ENCODE measurements at regions not wholly inside any gene's neighbourhood (a gene's known extent, or its start where the extent isn't known, plus 50 kb on each side); places are given as distances from the start of the nearest gene placed in this dataset.

DNA sequence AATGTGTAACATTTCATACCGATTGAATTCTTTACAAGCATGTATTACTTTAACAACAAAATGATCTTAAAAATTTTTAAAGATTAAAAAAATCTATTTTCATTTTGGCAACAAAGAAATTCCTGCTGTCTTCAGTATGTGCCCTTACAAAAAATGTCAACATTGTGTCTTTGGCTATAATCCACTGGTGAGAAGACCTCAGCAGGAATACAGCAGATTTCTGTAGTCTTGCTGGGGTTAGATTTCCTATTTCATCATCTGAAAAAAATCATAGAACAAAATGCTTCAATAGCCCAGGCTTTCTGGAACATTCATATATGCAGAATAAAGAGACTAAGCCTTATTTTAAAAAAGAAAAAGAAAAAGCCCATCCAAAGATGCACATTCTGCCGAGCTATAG lies 129.1 kb upstream of the CA10 start:
- Mint-ChIP-seq H3K4me1 (no peaks in the 10 kb centered on the region), H3K27ac (no peak overlapping the region), H3K36me3 (no peaks in the 10 kb centered on the region), H3K9me3 (peaks cover 2 to 10% (median 5%) of the 10 kb centered on the region in 7 donors), H3K4me3 (no peak overlapping the region), H3K27me3 (no peaks in the 10 kb centered on the region)
- DNase-seq, result no peak
- Histone ChIP-seq H3K4me1 (ENCODE audit: control insufficient read depth, insufficient read depth, low read length, poor library complexity, severe bottlenecking) (no peaks in the 10 kb centered on the region), H3K4me3 (ENCODE audit: low read depth, low read length) (no peak overlapping the region), H3K36me3 (ENCODE audit: control insufficient read depth, insufficient read depth, low read length) (no peaks in the 10 kb centered on the region), H3K27ac (ENCODE audit: insufficient read depth, low read length, poor library complexity, severe bottlenecking) (no peak overlapping the region), H3K9me3 (ENCODE audit: control insufficient read depth in 2 of 2, low read length in 2 of 2) (no peaks in the 10 kb centered on the region), H3K27me3 (ENCODE audit: control insufficient read depth, insufficient read depth, low read length) (no peaks in the 10 kb centered on the region)
- ATAC-seq (ENCODE audit: low read depth in 2 of 2), result no peak

DNA sequence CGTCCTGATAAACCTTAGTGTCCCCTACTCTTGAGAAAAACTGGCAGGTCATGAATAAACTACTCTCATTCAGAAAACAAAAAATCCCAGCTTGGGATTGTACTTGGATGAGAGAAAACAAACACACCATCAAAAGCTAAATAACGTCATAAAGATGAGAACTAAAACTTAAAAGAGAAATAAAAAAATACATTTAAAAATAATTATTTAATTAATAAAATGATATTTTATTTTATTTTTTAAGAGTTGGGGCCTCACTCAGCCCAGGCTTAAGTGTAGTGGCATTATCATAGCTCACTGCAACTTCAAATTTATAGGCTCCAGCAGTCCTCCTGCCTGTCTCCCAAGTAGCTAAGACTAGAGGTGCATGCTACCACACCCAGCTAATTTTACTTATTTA lies 125.4 kb upstream of the CA10 start:
- H3K9me3 ChIP-seq (ENCODE audit: control insufficient read depth in 2 of 2, low read length in 2 of 2), result no peaks in the 10 kb centered on the region
- Mint-ChIP-seq H3K27me3 (no peaks in the 10 kb centered on the region), H3K4me3 (no peak overlapping the region), H3K27ac (peak overlapping the region in 1 of 3 donors; percentile 21), H3K9me3 (peaks cover 0 to 5% (median 2%) of the 10 kb centered on the region in 7 donors), H3K4me1 (no peaks in the 10 kb centered on the region), H3K36me3 (no peaks in the 10 kb centered on the region)
- no peaks in the 10 kb centered on the region for H3K4me1 ChIP-seq (ENCODE audit: control insufficient read depth, insufficient read depth, low read length, poor library complexity, severe bottlenecking)
- no peaks in the 10 kb centered on the region for H3K36me3 ChIP-seq (ENCODE audit: control insufficient read depth, insufficient read depth, low read length)
- H3K4me3 ChIP-seq (ENCODE audit: low read depth, low read length), result no peak overlapping the region
- no peaks in the 10 kb centered on the region for H3K27me3 ChIP-seq (ENCODE audit: control insufficient read depth, insufficient read depth, low read length)
- ATAC-seq (ENCODE audit: low read depth in 2 of 2) (no peak), DNase-seq (no peak)
- no peak overlapping the region for H3K27ac ChIP-seq (ENCODE audit: insufficient read depth, low read length, poor library complexity, severe bottlenecking)

DNA sequence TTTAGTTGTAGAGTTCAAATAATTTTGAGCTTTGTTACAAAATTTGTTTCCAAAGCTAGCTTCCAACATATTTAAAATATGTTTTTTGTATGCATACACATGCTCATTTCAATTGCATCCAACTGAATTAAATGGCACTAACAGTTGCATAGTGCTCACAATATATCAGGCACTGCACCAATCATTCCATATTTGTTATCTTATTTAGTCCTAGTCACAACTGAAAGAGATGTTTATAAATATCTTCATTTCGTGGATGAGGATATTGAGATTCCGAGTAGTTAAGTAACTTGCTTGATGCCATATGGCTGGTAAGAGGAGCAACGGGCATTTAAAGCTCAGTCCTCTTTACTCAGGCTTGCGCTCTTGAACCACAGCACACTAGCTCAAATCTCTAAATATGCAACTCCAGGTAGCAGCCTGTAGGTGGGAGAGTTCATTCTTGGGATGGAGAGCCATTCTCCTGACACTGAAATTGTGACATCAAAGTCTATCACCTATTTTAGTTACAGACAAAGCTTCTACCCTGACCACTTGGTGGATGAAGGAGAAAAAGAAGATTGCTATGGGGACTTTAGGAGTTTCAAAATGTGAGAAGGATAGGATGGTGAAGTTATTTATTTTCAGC lies 118.0 kb upstream of the CA10 start:
- Mint-ChIP-seq H3K27ac (no peak overlapping the region), H3K27me3 (no peaks in the 10 kb centered on the region), H3K4me3 (no peak overlapping the region), H3K9me3 (peaks cover 0 to 2% (median 0%) of the 10 kb centered on the region in 7 donors), H3K36me3 (no peaks in the 10 kb centered on the region), H3K4me1 (no peaks in the 10 kb centered on the region)
- ATAC-seq (ENCODE audit: low read depth in 2 of 2) (no peak), DNase-seq (no peak)
- Histone ChIP-seq H3K27me3 (ENCODE audit: control insufficient read depth, insufficient read depth, low read length) (no peaks in the 10 kb centered on the region), H3K4me1 (ENCODE audit: control insufficient read depth, insufficient read depth, low read length, poor library complexity, severe bottlenecking) (no peaks in the 10 kb centered on the region), H3K27ac (ENCODE audit: insufficient read depth, low read length, poor library complexity, severe bottlenecking) (no peak overlapping the region), H3K9me3 (ENCODE audit: control insufficient read depth in 2 of 2, low read length in 2 of 2) (no peaks in the 10 kb centered on the region), H3K4me3 (ENCODE audit: low read depth, low read length) (no peak overlapping the region), H3K36me3 (ENCODE audit: control insufficient read depth, insufficient read depth, low read length) (no peaks in the 10 kb centered on the region)

DNA sequence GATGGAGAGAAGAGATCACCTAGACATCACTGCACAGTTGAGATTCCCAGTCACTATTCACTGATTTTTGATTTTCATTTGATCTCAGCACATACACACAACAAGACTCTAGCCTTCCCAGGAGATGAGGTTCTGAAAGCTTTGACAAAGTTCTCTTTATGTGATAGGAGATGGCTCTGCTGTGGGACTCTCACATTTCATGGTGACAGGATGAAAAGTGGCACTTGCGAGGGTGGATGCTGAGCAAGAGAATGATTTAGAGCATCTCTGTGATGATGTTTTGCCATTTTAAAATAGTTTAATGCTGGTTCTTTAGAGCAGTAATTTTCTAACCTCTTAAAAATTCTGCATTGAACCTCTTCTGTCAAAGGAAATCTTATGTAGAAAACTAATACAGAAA lies 113.3 kb upstream of the CA10 start:
- no peak overlapping the region for H3K4me3 Mint-ChIP-seq
- no peak for ATAC-seq (ENCODE audit: low read depth in 2 of 2)
- no peaks in the 10 kb centered on the region for H3K27me3 Mint-ChIP-seq
- peaks cover 0 to 2% (median 0%) of the 10 kb centered on the region in 7 donors for H3K9me3 Mint-ChIP-seq
- H3K27ac Mint-ChIP-seq, result no peak overlapping the region
- Histone ChIP-seq H3K36me3 (ENCODE audit: control insufficient read depth, insufficient read depth, low read length) (no peaks in the 10 kb centered on the region), H3K27me3 (ENCODE audit: control insufficient read depth, insufficient read depth, low read length) (no peaks in the 10 kb centered on the region), H3K27ac (ENCODE audit: insufficient read depth, low read length, poor library complexity, severe bottlenecking) (no peak overlapping the region), H3K4me3 (ENCODE audit: low read depth, low read length) (no peak overlapping the region), H3K9me3 (ENCODE audit: control insufficient read depth in 2 of 2, low read length in 2 of 2) (no peaks in the 10 kb centered on the region), H3K4me1 (ENCODE audit: control insufficient read depth, insufficient read depth, low read length, poor library complexity, severe bottlenecking) (no peaks in the 10 kb centered on the region)
- H3K36me3 Mint-ChIP-seq, result no peaks in the 10 kb centered on the region
- no peak for DNase-seq
- no peaks in the 10 kb centered on the region for H3K4me1 Mint-ChIP-seq

DNA sequence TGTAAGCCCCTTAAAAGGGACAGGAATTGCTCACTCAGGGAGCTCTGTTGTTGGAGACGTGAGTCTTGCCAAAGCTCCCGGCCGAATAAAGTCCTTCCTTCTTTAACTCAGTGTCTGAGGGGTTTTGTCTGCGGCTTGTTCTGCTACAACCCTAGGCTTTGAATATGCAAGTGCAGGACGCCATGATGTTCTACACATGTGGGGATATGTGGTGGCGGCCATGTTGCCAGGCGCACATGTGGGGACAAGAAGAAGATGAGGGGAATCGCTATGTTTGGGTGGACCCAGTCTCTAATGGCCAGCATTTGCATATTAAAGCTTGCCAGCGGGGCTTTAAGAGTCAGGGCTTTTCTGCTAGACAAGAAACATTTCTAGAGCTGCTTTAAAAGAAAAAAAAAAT lies 96.8 kb upstream of the CA10 start:
- H3K4me1 ChIP-seq (ENCODE audit: control insufficient read depth, insufficient read depth, low read length, poor library complexity, severe bottlenecking), result no peaks in the 10 kb centered on the region
- Mint-ChIP-seq H3K27ac (no peak overlapping the region), H3K4me3 (no peak overlapping the region), H3K36me3 (no peaks in the 10 kb centered on the region), H3K27me3 (no peaks in the 10 kb centered on the region), H3K9me3 (peaks cover 0 to 8% (median 0%) of the 10 kb centered on the region in 7 donors), H3K4me1 (no peaks in the 10 kb centered on the region)
- no peak overlapping the region for H3K27ac ChIP-seq (ENCODE audit: insufficient read depth, low read length, poor library complexity, severe bottlenecking)
- H3K9me3 ChIP-seq (ENCODE audit: control insufficient read depth in 2 of 2, low read length in 2 of 2), result no peaks in the 10 kb centered on the region
- no peaks in the 10 kb centered on the region for H3K36me3 ChIP-seq (ENCODE audit: control insufficient read depth, insufficient read depth, low read length)
- no peak for DNase-seq
- no peak overlapping the region for H3K4me3 ChIP-seq (ENCODE audit: low read depth, low read length)
- H3K27me3 ChIP-seq (ENCODE audit: control insufficient read depth, insufficient read depth, low read length), result no peaks in the 10 kb centered on the region
- no peak for ATAC-seq (ENCODE audit: low read depth in 2 of 2)

DNA sequence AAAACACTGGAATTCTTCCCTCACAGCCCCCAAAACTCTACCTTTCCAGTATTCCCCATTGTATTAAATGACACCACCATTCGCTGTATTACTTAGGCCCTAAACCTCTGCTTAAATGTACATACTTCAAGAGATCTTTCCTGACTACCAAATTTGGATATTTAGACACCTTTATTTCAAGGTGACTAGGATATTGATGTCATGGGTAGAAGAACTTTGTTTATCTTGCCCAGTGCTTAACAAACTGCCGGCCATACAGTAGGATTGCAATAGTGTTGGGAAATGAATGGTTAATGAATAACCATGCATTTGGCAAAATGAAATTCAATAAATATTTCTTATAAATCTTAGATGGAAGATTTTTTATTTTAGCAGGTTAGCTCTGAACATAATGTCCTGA lies 86.2 kb upstream of the CA10 start:
- H3K27ac Mint-ChIP-seq, result no peak overlapping the region
- H3K9me3 ChIP-seq (ENCODE audit: control insufficient read depth in 2 of 2, low read length in 2 of 2), result no peaks in the 10 kb centered on the region
- ATAC-seq (ENCODE audit: low read depth in 2 of 2), result no peak
- no peaks in the 10 kb centered on the region for H3K36me3 ChIP-seq (ENCODE audit: control insufficient read depth, insufficient read depth, low read length)
- no peaks in the 10 kb centered on the region for H3K27me3 Mint-ChIP-seq
- H3K4me1 ChIP-seq (ENCODE audit: control insufficient read depth, insufficient read depth, low read length, poor library complexity, severe bottlenecking), result no peaks in the 10 kb centered on the region
- no peaks in the 10 kb centered on the region for H3K4me1 Mint-ChIP-seq
- H3K27ac ChIP-seq (ENCODE audit: insufficient read depth, low read length, poor library complexity, severe bottlenecking), result no peak overlapping the region
- DNase-seq, result no peak
- no peaks in the 10 kb centered on the region for H3K36me3 Mint-ChIP-seq
- no peak overlapping the region for H3K4me3 ChIP-seq (ENCODE audit: low read depth, low read length)
- no peaks in the 10 kb centered on the region for H3K27me3 ChIP-seq (ENCODE audit: control insufficient read depth, insufficient read depth, low read length)
- peaks cover 0 to 2% (median 1%) of the 10 kb centered on the region in 7 donors for H3K9me3 Mint-ChIP-seq
- H3K4me3 Mint-ChIP-seq, result no peak overlapping the region

DNA sequence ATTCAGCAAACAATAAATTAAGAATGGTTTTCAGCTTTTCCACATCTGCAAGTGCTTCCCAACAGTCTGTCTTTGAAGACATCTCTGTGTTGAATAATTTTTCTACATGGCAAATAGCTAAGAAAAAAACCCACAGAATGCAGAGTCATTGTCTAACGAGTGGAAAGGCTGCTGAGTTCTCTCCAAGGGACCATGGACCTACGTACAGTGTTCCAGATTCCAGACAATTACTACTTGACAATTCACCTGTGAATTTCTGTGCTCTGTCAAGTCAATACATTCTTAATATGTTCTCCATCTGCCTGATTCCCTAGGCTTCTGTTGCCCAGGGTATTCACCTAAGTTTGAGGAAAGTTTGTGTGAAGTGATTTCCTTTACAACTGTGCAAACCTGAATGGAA lies 83.8 kb upstream of the CA10 start:
- Histone ChIP-seq H3K36me3 (ENCODE audit: control insufficient read depth, insufficient read depth, low read length) (no peaks in the 10 kb centered on the region), H3K27ac (ENCODE audit: insufficient read depth, low read length, poor library complexity, severe bottlenecking) (no peak overlapping the region), H3K27me3 (ENCODE audit: control insufficient read depth, insufficient read depth, low read length) (no peaks in the 10 kb centered on the region), H3K4me3 (ENCODE audit: low read depth, low read length) (no peak overlapping the region), H3K4me1 (ENCODE audit: control insufficient read depth, insufficient read depth, low read length, poor library complexity, severe bottlenecking) (no peaks in the 10 kb centered on the region), H3K9me3 (ENCODE audit: control insufficient read depth in 2 of 2, low read length in 2 of 2) (no peaks in the 10 kb centered on the region)
- no peaks in the 10 kb centered on the region for H3K27me3 Mint-ChIP-seq
- H3K27ac Mint-ChIP-seq, result no peak overlapping the region
- ATAC-seq (ENCODE audit: low read depth in 2 of 2) (no peak), DNase-seq (no peak)
- no peaks in the 10 kb centered on the region for H3K36me3 Mint-ChIP-seq
- H3K9me3 Mint-ChIP-seq, result peaks cover 0 to 5% (median 1%) of the 10 kb centered on the region in 7 donors
- H3K4me3 Mint-ChIP-seq, result no peak overlapping the region
- H3K4me1 Mint-ChIP-seq, result no peaks in the 10 kb centered on the region

DNA sequence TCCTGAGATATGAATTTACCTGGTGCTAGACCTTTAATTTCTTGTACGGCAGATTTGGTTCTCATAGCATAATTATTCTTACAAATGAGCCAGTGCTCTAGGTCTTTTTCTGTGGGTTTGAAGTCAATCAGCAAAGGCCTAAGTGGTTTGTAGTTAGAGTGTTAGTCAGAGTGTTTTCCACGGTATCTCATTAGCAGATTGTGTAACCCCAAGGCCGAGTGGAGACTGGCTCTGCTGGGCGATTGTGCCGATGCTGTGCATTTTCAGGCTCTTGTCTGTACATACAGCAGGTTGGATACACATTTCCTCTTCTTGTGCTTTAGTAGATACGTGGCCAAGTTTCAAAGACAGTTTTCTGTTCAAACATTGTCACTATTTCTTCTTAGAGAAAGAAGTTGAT lies 78.6 kb upstream of the CA10 start:
- Histone ChIP-seq H3K4me1 (ENCODE audit: control insufficient read depth, insufficient read depth, low read length, poor library complexity, severe bottlenecking) (no peaks in the 10 kb centered on the region), H3K27ac (ENCODE audit: insufficient read depth, low read length, poor library complexity, severe bottlenecking) (no peak overlapping the region), H3K4me3 (ENCODE audit: low read depth, low read length) (no peak overlapping the region), H3K36me3 (ENCODE audit: control insufficient read depth, insufficient read depth, low read length) (no peaks in the 10 kb centered on the region), H3K27me3 (ENCODE audit: control insufficient read depth, insufficient read depth, low read length) (no peaks in the 10 kb centered on the region), H3K9me3 (ENCODE audit: control insufficient read depth in 2 of 2, low read length in 2 of 2) (no peaks in the 10 kb centered on the region)
- no peak for DNase-seq
- no peak overlapping the region for H3K27ac Mint-ChIP-seq
- H3K4me1 Mint-ChIP-seq, result no peaks in the 10 kb centered on the region
- no peaks in the 10 kb centered on the region for H3K27me3 Mint-ChIP-seq
- peaks cover 0 to 5% (median 0%) of the 10 kb centered on the region in 7 donors for H3K9me3 Mint-ChIP-seq
- H3K4me3 Mint-ChIP-seq, result no peak overlapping the region
- H3K36me3 Mint-ChIP-seq, result no peaks in the 10 kb centered on the region
- no peak for ATAC-seq (ENCODE audit: low read depth in 2 of 2)

Measured in CD4-positive, CD25-positive, alpha-beta regulatory T cell (primary cell).